Uterus (tissue), 3 donors: ENCODE measurements at regions not wholly inside any gene's neighbourhood (a gene's known extent, or its start where the extent isn't known, plus 50 kb on each side); places are given as distances from the start of the nearest gene placed in this dataset.
A peak's percentile ranks its signal among the peaks of the same experiment; 100 is the strongest.

Experiments used
- DNase-seq, 2 donors: peaks; one replicate each; pipeline ENCODE4 v3.0.0-alpha.2; 2019 to 2020
- H3K27ac ChIP-seq, 2 donors: fragments of 200-600 bp; sonication (generic); 1 replicate in 1 of 2; 2 replicates in 1 of 2; pipeline ENCODE4 v1.5.1; 2016 to 2018
- H3K27me3 ChIP-seq, 2 donors: fragments of 200-600 bp; sonication (generic); one replicate each; pipeline ENCODE4 v1.5.1; 2018 to 2019; ENCODE audit warnings: control low read depth in 1 of 2
- H3K36me3 ChIP-seq, 2 donors: fragments of 200-600 bp; sonication (generic); one replicate each; pipeline ENCODE4 v1.5.1; 2019; ENCODE audit warnings: control low read depth in 1 of 2
- H3K4me1 ChIP-seq, 2 donors: fragments of 200-600 bp; sonication (generic); one replicate each; pipeline ENCODE4 v1.5.1; 2018 to 2019; ENCODE audit warnings: control low read depth in 1 of 2
- H3K4me3 ChIP-seq, 2 donors: fragments of 200-600 bp; sonication (generic); 1 replicate in 1 of 2; 2 replicates in 1 of 2; pipeline ENCODE4 v1.5.1; 2018 to 2019; ENCODE audit warnings: mild to moderate bottlenecking in 1 of 2
- H3K9me3 ChIP-seq, 2 donors: fragments of 200-600 bp; sonication (generic); one replicate each; pipeline ENCODE4 v1.5.1; 2019; ENCODE audit warnings: control low read depth in 1 of 2
- CTCF ChIP-seq, 4 experiments: fragments of 200-600 bp in 2 of 4; fragments of 450-650 bp in 2 of 4; sonication (generic) in 2 of 4; IDR thresholded peaks; one replicate each; pipeline ENCODE4 v1.5.1; 2016 to 2019; ENCODE audit warnings: antibody characterized with exemption in 4 of 4, mild to moderate bottlenecking in 2 of 4, moderate library complexity in 1 of 4
- POLR2A ChIP-seq, 2 donors: fragments of 450-650 bp; IDR thresholded peaks; one replicate each; pipeline ENCODE4 v1.6.1; 2016; ENCODE audit warnings: antibody characterized with exemption in 2 of 2, mild to moderate bottlenecking in 1 of 2, moderate library complexity in 1 of 2
- intact Hi-C: fragments of 100-400 bp; cut with DNase I; formaldehyde crosslinking; loops from one replicate; pipeline ENCODE4 v1.15.1; 2023; ENCODE audit warnings: low total_unique reads
- donor health status: DM: yes; HTN: yes; CAD: no.

- Histone ChIP-seq H3K27me3 (no peaks in the 10 kb centered on the region), H3K4me1 (no peaks in the 10 kb centered on the region), H3K27ac (no peak overlapping the region), H3K36me3 (no peaks in the 10 kb centered on the region), H3K9me3 (no peaks in the 10 kb centered on the region), H3K4me3 (no peak overlapping the region)
- TF ChIP-seq CTCF (IDR thresholded peaks at IDR 0.05), result no peak
- no peak for TF ChIP-seq POLR2A (IDR thresholded peaks at IDR 0.05)
- DNase-seq, result no peak
- intact Hi-C loops, result no loop called here
Measured at GRCh38 chr2:138853761-138854160, 73.6 kb upstream of the NXPH2 start.

GRCh38 chr2:138853296-138853695 is 73.1 kb upstream of the NXPH2 start:
- Histone ChIP-seq H3K4me3 (no peak overlapping the region), H3K4me1 (no peaks in the 10 kb centered on the region), H3K36me3 (no peaks in the 10 kb centered on the region), H3K27me3 (no peaks in the 10 kb centered on the region), H3K27ac (no peak overlapping the region), H3K9me3 (no peaks in the 10 kb centered on the region)
- intact Hi-C loops, result no loop called here
- TF ChIP-seq CTCF (IDR thresholded peaks at IDR 0.05), result no peak
- no peak for TF ChIP-seq POLR2A (IDR thresholded peaks at IDR 0.05)
- DNase-seq, result no peak

GRCh38 chr2:138846216-138846821 is 66.1 kb upstream of the NXPH2 start:
- Histone ChIP-seq H3K4me3 (no peak overlapping the region), H3K36me3 (no peaks in the 10 kb centered on the region), H3K9me3 (no peaks in the 10 kb centered on the region), H3K27ac (no peak overlapping the region), H3K4me1 (no peaks in the 10 kb centered on the region), H3K27me3 (no peaks in the 10 kb centered on the region)
- intact Hi-C loops, result no loop called here
- DNase-seq, result no peak
- TF ChIP-seq POLR2A (IDR thresholded peaks at IDR 0.05) (no peak), CTCF (IDR thresholded peaks at IDR 0.05) (peak in 1 of 4 experiments; percentile 14)

- intact Hi-C loops, result no loop called here
- H3K27ac ChIP-seq, result no peak overlapping the region
- H3K27me3 ChIP-seq, result no peaks in the 10 kb centered on the region
- H3K4me1 ChIP-seq, result no peaks in the 10 kb centered on the region
- H3K9me3 ChIP-seq, result no peaks in the 10 kb centered on the region
- DNase-seq, result no peak
- no peaks in the 10 kb centered on the region for H3K36me3 ChIP-seq
- TF ChIP-seq POLR2A (IDR thresholded peaks at IDR 0.05), result no peak
- TF ChIP-seq CTCF (IDR thresholded peaks at IDR 0.05), result no peak
- H3K4me3 ChIP-seq, result no peak overlapping the region
Measured at GRCh38 chr2:138842341-138842740, 62.2 kb upstream of the NXPH2 start.

GRCh38 chr2:138841459-138841858 is 61.3 kb upstream of the NXPH2 start:
- H3K27me3 ChIP-seq, result no peaks in the 10 kb centered on the region
- H3K9me3 ChIP-seq, result no peaks in the 10 kb centered on the region
- H3K36me3 ChIP-seq, result no peaks in the 10 kb centered on the region
- no peak for DNase-seq
- H3K4me1 ChIP-seq, result no peaks in the 10 kb centered on the region
- intact Hi-C loops, result no loop called here
- H3K4me3 ChIP-seq, result no peak overlapping the region
- no peak overlapping the region for H3K27ac ChIP-seq
- TF ChIP-seq CTCF (IDR thresholded peaks at IDR 0.05), result no peak
- TF ChIP-seq POLR2A (IDR thresholded peaks at IDR 0.05), result no peak
